HUES48 (cell line): ENCODE measurements at regions not wholly inside any gene's neighbourhood (a gene's known extent, or its start where the extent isn't known, plus 50 kb on each side); places are given as distances from the start of the nearest gene placed in this dataset.
"Not testable (repeated sequence)": the region's sequence is repeated elsewhere in the genome, so short reads cannot be mapped to it uniquely, and the experiment has no call there.

Source experiments
- H3K27ac ChIP-seq: one replicate; pipeline ENCODE4 v1.7.0; 2013; ENCODE audit warnings: low read depth, low read length, inconsistent platforms
- H3K27me3 ChIP-seq: 2 replicates; pipeline ENCODE4 v1.6.1; 2013; ENCODE audit warnings: mild to moderate bottlenecking, low read length; ENCODE audit not compliant: control insufficient read depth, insufficient read depth
- H3K36me3 ChIP-seq: 2 replicates; pipeline ENCODE4 v1.6.1; 2013; ENCODE audit warnings: low read length; ENCODE audit not compliant: control insufficient read depth, insufficient read depth
- H3K4me1 ChIP-seq: 2 replicates; pipeline ENCODE4 v1.6.1; 2013; ENCODE audit warnings: mild to moderate bottlenecking, low read length; ENCODE audit not compliant: control insufficient read depth, insufficient read depth
- H3K4me3 ChIP-seq: 2 replicates; pipeline ENCODE4 v1.5.1; 2013; ENCODE audit warnings: mild to moderate bottlenecking, low read depth, low read length
- H3K9ac ChIP-seq: 2 replicates; pipeline ENCODE4 v1.6.1; 2013; ENCODE audit warnings: mild to moderate bottlenecking, low read depth, low read length, moderate library complexity
- H3K9me3 ChIP-seq: 2 replicates; pipeline ENCODE4 v1.6.1; 2013; ENCODE audit warnings: low read length; ENCODE audit not compliant: control insufficient read depth, insufficient read depth

DNA sequence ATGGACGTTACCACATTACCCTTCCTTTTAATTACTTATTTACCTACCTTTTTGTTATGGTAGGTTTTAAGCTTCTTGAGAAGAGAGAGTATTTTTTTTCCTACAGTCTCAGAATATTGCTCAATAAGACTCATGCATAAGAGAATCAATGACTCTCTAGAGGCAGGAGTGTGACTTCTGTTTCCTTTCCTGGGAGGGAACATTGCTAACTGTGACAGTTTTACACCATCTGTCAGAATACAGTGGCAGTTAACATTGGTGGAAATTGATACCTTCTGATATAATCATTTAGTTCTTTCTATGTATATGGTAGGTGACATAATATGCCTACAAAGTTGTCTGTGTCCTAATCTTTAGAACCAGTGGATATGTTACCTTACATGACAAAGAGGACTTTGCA, 348.7 kb upstream of the POT1 start:
- no peak overlapping the region for H3K27ac ChIP-seq
- no peaks in the 10 kb centered on the region for H3K9me3 ChIP-seq
- peaks cover 6% of the 10 kb centered on the region for H3K4me1 ChIP-seq
- no peaks in the 10 kb centered on the region for H3K36me3 ChIP-seq
- no peaks in the 10 kb centered on the region for H3K27me3 ChIP-seq
- H3K9ac ChIP-seq: no peak overlapping the region
- H3K4me3 ChIP-seq: no peak overlapping the region

DNA sequence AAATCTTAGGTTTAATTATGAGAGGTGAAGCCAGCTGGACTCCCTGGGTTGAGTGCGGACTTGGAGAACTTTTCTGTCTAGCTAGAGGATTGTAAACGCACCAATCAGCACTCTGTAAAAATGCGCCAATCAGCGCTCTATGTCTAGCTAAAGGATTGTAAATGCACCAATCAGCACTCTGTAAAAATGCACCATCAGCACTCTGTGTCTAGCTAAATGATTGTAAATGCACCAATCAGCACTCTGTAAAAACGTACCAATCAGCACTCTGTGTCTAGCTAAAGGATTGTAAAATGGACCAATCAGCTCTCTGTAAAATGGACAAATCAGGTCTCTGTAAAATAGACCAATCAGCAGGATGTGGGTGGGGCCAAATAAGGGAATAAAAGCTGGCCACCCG, 345.1 kb upstream of the POT1 start:
- not testable (repeated sequence) for H3K27me3 ChIP-seq, H3K4me3 ChIP-seq, H3K9me3 ChIP-seq, H3K9ac ChIP-seq, H3K27ac ChIP-seq, H3K36me3 ChIP-seq, H3K4me1 ChIP-seq

DNA sequence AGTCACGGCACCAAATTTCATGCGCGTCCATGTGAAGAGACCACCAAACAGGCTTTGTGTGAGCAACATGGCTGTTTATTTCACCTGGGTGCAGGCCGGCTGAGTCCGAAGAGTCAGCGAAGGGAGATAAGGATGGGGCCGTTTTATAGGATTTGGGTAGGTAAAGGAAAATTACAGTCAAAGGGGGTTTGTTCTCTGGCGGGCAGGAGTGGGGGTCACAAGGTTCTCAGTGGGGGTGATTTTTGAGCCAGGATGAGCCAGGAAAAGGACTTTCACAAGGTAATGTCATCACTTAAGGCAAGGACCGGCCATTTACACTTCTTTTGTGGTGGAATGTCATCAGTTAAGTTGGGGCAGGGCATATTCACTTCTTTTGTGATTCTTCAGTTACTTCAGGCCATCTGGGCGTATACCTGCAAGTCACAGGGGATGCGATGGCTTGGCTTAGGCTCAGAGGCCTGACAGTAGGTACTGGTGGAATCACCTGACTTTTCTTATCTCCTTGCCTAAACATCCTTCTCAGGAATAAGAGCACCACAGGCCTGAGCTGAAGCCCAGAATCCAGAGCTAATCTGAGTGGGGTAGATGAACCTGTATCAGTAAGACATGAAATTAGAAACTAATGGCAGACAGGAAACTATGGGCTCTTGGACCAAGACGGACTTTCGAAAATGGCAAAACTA, 334.7 kb upstream of the POT1 start:
- H3K9ac ChIP-seq: peak overlapping the region; percentile 61; the same call in 1 of the 2 replicates
- H3K27me3 ChIP-seq, H3K27ac ChIP-seq, H3K9me3 ChIP-seq, H3K36me3 ChIP-seq: not testable (repeated sequence)
- peak overlapping the region; percentile 62 for H3K4me3 ChIP-seq
- peaks cover 12% of the 10 kb centered on the region for H3K4me1 ChIP-seq

DNA sequence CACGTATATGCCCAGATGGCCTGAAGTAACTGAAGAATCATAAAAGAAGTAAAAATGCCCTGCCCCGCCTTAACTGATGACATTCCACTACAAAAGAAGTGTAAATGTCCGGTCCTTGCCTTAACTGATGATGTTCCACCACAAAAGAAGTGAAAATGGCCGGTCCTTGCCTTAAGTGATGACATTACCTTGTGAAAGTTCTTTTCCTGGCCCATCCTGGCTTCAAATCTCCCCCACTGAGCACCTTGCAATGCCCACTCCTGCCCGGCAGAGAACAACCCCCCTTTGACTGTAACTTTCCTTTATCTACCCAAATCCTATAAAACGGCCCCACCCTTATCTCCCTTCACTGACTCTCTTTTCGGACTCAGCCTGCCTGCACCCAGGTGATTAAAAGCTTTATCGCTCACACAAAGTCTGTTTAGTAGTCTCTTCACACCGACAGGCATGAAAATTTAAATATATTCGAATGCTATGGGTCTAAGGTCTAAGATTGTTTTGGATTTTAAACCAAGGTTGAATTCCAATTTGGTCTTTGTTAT, 329.3 kb upstream of the POT1 start:
- Histone ChIP-seq H3K4me3 (peak overlapping the region; percentile 37; the same call in 1 of the 2 replicates), H3K27ac (peak overlapping the region; percentile 42), H3K4me1 (peaks cover 53% of the 10 kb centered on the region)
- H3K9me3 ChIP-seq, H3K36me3 ChIP-seq, H3K27me3 ChIP-seq, H3K9ac ChIP-seq: not testable (repeated sequence)

DNA sequence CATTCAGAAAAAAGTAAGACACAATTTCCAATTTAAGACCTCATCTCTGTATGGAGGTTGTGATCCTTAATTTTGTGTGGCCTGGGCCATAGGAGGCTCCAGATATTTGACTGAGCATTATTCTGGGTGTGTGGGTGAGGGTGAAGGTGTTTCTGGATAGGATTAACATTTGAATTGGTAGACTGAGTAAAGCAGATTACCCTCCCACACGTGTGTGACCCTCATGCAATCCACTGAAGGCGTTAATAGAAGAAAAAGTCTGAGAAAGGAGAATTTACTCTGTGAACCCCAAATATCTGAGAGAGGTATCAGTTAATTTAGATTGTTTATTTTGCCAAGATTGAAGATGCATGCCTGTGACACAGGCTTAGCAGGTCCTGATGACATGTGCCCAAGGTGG, 328.0 kb upstream of the POT1 start:
- Histone ChIP-seq H3K27ac (peak overlapping the region; percentile 71), H3K4me1 (peaks cover 59% of the 10 kb centered on the region), H3K4me3 (peak overlapping the region; percentile 24; the same call in 1 of the 2 replicates), H3K9me3 (no peaks in the 10 kb centered on the region), H3K36me3 (peaks cover 12% of the 10 kb centered on the region), H3K9ac (no peak overlapping the region), H3K27me3 (no peaks in the 10 kb centered on the region)

DNA sequence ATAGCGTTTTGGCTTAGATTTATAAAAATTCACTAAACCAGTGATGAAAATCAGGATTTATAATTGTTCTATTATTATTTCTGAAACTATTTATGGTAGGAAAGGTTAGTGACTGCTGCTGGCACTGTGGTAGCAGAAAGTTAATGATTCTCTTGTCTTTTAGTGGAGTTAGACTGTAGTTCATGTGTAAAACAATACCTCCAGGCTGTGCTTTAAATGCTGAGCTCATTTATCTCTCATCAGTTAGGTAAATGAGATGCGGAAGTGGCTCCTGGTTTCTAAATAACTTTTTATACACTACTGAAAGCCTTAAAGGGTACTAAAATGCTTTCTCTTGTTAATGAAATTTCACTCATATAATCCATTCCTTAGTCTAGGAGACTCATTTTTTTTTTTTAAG, 326.8 kb upstream of the POT1 start:
- Histone ChIP-seq H3K27ac (peak overlapping the region; percentile 71), H3K4me1 (peaks cover 61% of the 10 kb centered on the region), H3K27me3 (no peaks in the 10 kb centered on the region), H3K4me3 (0 out of 2 replicates have a peak overlapping the region, but pooled peaks have one; percentile 2), H3K9ac (no peak overlapping the region), H3K9me3 (no peaks in the 10 kb centered on the region), H3K36me3 (peaks cover 20% of the 10 kb centered on the region)

DNA sequence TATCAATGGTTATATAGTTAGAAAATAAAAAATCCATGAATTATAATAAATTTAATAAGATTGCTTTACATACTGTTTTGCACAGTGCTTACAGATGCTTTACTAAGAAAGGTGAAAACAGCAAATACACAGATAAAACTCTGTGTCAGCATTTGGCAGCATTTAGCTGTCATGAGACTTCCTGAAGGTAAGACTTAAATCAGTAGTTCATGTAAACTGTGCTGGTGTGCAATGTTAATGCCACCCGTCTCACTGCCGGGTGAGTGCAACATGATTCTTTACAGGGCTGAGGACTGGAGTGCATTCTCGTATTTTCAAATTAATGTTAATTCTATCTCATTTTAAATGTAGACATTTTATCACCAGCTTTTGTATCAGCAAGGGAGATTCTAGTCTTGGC, 326.2 kb upstream of the POT1 start:
- no peaks in the 10 kb centered on the region for H3K27me3 ChIP-seq
- H3K9me3 ChIP-seq: no peaks in the 10 kb centered on the region
- no peak overlapping the region for H3K27ac ChIP-seq
- no peak overlapping the region for H3K9ac ChIP-seq
- H3K36me3 ChIP-seq: peaks cover 20% of the 10 kb centered on the region
- H3K4me1 ChIP-seq: peaks cover 61% of the 10 kb centered on the region
- 0 out of 2 replicates have a peak overlapping the region, but pooled peaks have one; percentile 2 for H3K4me3 ChIP-seq

DNA sequence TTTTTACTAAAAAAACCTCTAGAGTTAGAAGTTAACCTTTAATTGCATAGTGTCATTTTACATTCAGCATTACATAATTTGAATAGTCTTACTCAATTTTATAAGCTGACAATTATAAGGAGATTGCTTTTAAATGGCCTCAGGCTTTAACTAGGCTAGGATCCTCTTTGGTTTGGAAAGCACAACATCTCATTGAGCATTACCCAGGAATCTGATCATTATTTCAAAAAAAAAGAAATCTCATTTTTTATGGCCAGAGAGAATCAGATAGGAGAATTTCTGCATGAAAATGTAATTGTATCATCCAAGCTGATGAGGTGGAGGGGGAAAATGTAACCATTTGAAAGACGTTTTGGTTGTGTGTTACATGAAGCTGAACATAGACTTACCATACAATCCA, 324.9 kb upstream of the POT1 start:
- H3K27me3 ChIP-seq: no peaks in the 10 kb centered on the region
- H3K9ac ChIP-seq: no peak overlapping the region
- H3K4me3 ChIP-seq: no peak overlapping the region
- H3K4me1 ChIP-seq: peaks cover 60% of the 10 kb centered on the region
- H3K27ac ChIP-seq: no peak overlapping the region
- H3K36me3 ChIP-seq: peaks cover 24% of the 10 kb centered on the region
- H3K9me3 ChIP-seq: no peaks in the 10 kb centered on the region

DNA sequence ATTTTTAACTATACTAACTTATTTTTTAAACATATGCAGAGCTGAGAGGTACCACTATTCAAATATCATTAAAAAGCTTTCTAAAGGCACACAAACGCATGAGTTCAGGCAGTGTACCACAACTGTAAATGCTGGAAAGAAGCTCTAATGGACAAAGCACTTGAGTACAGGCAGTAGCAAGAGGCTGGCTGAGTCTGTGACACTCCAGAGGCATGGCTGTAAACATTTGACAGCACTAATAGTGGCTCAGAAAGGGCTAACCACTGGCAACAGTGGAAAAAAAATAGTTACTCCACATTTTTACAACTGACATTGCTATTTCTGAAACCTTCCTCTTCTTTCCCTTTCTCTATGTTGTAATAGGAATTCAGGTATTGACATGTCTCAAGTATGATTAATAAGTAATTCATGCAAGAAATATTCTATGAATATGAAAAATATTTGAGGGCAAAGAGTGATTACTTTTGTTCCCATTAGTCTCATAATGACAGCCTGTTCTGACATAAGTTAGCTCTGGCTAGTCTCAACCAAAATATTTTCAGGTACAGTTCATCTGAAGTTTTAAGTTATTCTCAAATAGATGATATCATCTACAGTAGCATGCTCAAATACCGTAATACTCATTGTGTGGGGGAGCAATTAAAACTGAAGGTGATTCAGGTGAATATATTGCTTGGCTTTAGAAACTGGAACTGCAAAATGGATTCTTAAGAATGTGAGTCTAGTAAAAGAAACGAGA, 324.0 kb upstream of the POT1 start:
- Histone ChIP-seq H3K4me3 (no peak overlapping the region), H3K9me3 (no peaks in the 10 kb centered on the region), H3K4me1 (peaks cover 50% of the 10 kb centered on the region), H3K9ac (no peak overlapping the region), H3K36me3 (peaks cover 26% of the 10 kb centered on the region), H3K27me3 (no peaks in the 10 kb centered on the region), H3K27ac (no peak overlapping the region)

DNA sequence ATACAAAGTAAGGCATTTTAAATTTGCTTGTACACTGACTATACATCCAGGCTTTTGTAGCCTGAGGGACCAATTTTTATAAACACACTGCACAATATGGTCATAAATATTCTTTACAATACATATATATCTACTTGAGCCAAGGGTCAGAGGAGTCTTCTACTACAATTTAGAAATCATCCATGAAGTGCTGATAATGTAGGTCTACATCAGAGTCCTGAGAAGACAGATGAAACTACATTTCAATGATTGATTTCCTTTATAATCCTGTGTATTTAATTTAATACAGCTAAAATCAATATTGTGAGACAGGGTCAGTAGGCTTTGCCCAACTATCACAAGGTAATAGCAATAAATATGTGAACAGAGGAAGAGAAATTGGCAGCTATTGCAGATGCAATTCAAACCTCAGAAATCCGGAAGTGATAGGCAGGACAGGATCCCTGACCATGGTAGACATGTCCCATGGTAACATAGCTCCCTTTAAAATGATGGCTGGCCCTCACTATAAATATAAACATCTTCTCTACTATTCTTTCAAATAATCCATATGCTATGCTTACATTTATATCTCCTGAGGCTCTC, 318.0 kb upstream of the POT1 start:
- Histone ChIP-seq H3K9ac (no peak overlapping the region), H3K4me3 (no peak overlapping the region), H3K36me3 (peaks cover 35% of the 10 kb centered on the region)

DNA sequence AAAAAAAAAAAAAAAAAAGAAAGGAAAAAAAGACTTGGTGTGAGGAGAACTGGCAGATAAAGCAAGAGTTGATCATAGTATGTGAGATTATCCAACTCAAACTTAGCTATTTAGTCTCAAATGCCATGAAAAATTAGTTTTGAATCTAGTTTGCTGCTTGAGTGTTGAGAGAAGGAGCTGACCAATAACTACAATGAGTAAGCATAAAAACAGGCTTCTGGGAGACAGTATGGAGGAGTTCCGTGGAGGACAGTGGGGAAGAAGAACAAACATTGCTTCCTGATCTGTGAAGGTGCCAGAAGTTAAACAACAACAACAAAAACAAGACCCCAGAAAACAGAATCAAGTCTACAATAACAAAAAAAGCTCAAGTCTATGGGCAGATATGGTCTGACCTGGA, 317.1 kb upstream of the POT1 start:
- no peaks in the 10 kb centered on the region for H3K9me3 ChIP-seq
- H3K4me1 ChIP-seq: no peaks in the 10 kb centered on the region
- H3K27me3 ChIP-seq: no peaks in the 10 kb centered on the region
- H3K27ac ChIP-seq: no peak overlapping the region
- H3K4me3 ChIP-seq: no peak overlapping the region
- no peak overlapping the region for H3K9ac ChIP-seq
- H3K36me3 ChIP-seq: peaks cover 28% of the 10 kb centered on the region

More for the DNA sequence above, 318.0 kb upstream of the POT1 start:
- Histone ChIP-seq H3K27ac (no peak overlapping the region), H3K9me3 (no peaks in the 10 kb centered on the region), H3K27me3 (no peaks in the 10 kb centered on the region), H3K4me1 (peaks cover 2% of the 10 kb centered on the region; the same call in 1 of the 2 replicates)
